Spleen (tissue), 11 donors: ENCODE measurements at regions not wholly inside any gene's neighbourhood (a gene's known extent, or its start where the extent isn't known, plus 50 kb on each side); places are given as distances from the start of the nearest gene placed in this dataset.

ENCODE experiments used
- DNase-seq: peaks from one replicate; pipeline ENCODE4 v3.0.0-alpha.2; 2020
- H3K27ac ChIP-seq, 8 donors: fragments of 200-600 bp; sonication (generic) in 7 of 8; 1 replicate in 4 of 8; 2 replicates in 4 of 8; pipeline versions ENCODE4 v1.5.0 to v1.8.0; 2016 to 2021; ENCODE audit warnings: inconsistent platforms in 4 of 8, mild to moderate bottlenecking in 4 of 8, moderate library complexity in 1 of 8
- H3K27me3 ChIP-seq, 7 donors: fragments of 200-600 bp; sonication (generic) in 6 of 7; replicated peaks in 1 of 7; 1 replicate in 4 of 7; 2 replicates in 3 of 7; pipeline versions ENCODE4 v1.5.0 to v1.8.0; 2016 to 2021; ENCODE audit warnings: inconsistent platforms in 3 of 7, mild to moderate bottlenecking in 1 of 7
- H3K36me3 ChIP-seq, 6 donors: fragments of 200-600 bp; sonication (generic) in 5 of 6; 1 replicate in 4 of 6; 2 replicates in 2 of 6; pipeline versions ENCODE4 v1.5.0 to v1.8.0; 2016 to 2021; ENCODE audit warnings: inconsistent platforms in 2 of 6
- H3K4me1 ChIP-seq, 6 donors: fragments of 200-600 bp; sonication (generic) in 5 of 6; 1 replicate in 3 of 6; 2 replicates in 3 of 6; pipeline versions ENCODE4 v1.5.0 to v1.8.0; 2016 to 2021; ENCODE audit warnings: inconsistent platforms in 3 of 6
- H3K4me3 ChIP-seq, 8 donors: fragments of 200-600 bp; sonication (generic) in 7 of 8; 1 replicate in 4 of 8; 2 replicates in 4 of 8; pipeline versions ENCODE4 v1.5.0 to v1.8.0; 2016 to 2021; ENCODE audit warnings: inconsistent platforms in 4 of 8, mild to moderate bottlenecking in 4 of 8, moderate library complexity in 2 of 8
- H3K9me3 ChIP-seq, 8 donors: fragments of 200-600 bp; sonication (generic) in 7 of 8; 1 replicate in 4 of 8; 2 replicates in 4 of 8; pipeline versions ENCODE4 v1.5.0 to v1.8.0; 2016 to 2021; ENCODE audit warnings: inconsistent platforms in 4 of 8
- CTCF ChIP-seq, 11 experiments: fragments of 200-600 bp in 7 of 11; fragments of 450-650 bp in 4 of 11; sonication (generic) in 4 of 11; IDR thresholded peaks in 8 of 11; conservative IDR thresholded peaks in 3 of 11; 1 replicate in 7 of 11; 2 replicates in 4 of 11; pipeline versions ENCODE4 v1.4.0 to v1.8.0; 2016 to 2021; ENCODE audit warnings: antibody characterized with exemption in 11 of 11, inconsistent platforms in 4 of 11, mild to moderate bottlenecking in 1 of 11
- POLR2A ChIP-seq, 3 donors: fragments of 450-650 bp; IDR thresholded peaks; one replicate each; pipeline ENCODE4 v1.5.1; 2017; ENCODE audit warnings: antibody characterized with exemption in 3 of 3, mild to moderate bottlenecking in 1 of 3
- POLR2AphosphoS5 ChIP-seq, 3 donors: sonication (generic); formaldehyde crosslinking; IDR thresholded peaks; one replicate each; pipeline ENCODE4 v1.5.1; 2017; ENCODE audit warnings: antibody characterized with exemption in 3 of 3
- WGBS, 5 donors: extraction: QIAGEN DNeasy Blood & Tissue Kit in 3 of 5; methylation state at CpG; one replicate each; pipeline versions ENCODE4 v1.1.5 to v1.1.7; 2013 to 2018; 5-methylcytosine and 5-hydroxymethylcytosine counted together
- intact Hi-C: fragments of 100-400 bp; cut with DNase I; formaldehyde crosslinking; loops from one replicate; pipeline ENCODE4 v1.15.0; 2023; ENCODE audit warnings: low total_unique reads
- donor health status: healthy with polysubstance abuse.
- donor health status: DM: no; HTN: no; CAD: no; lungs with moderate emphysema.
- donor health status: DM: no; HTN: no; CAD: no.
- donor health status: Bipolar disorder and iron deficiency.
- donor health status: healthy.
- donor health status: DM: no; HTN: no; CAD: no.
- donor health status: DM: yes; HTN: yes; CAD: no.

DNA sequence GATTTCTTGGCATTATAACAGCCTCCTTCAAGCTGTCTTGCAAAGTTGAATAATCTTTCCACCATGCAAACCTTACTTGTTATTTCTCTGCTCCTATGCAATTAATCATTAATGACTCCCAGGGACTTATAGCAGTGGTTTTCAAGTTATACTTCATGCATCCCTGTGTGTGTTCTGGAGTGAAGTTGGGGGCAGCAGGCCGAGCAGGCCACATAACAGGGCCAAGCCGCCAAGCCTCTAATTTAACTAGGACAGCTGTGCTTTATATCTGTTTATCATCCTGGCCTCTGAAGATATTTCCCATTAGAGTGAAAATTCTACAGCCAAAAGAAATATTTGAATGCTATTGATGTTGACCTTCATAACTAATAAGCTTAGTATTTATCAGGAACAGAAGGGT is 133.5 kb upstream of the PAK3 start:
- TF ChIP-seq POLR2AphosphoS5 (IDR thresholded peaks at IDR 0.05) = no peak
- TF ChIP-seq POLR2A (IDR thresholded peaks at IDR 0.05) = no peak
- no peak for TF ChIP-seq CTCF (IDR thresholded peaks at IDR 0.05 in 8 of 11, conservative IDR thresholded peaks at IDR 0.05 in 3 of 11)
- H3K27ac ChIP-seq = no peak overlapping the region
- intact Hi-C loops = no loop called here
- no peak for DNase-seq
- no peak overlapping the region for H3K4me3 ChIP-seq
- H3K36me3 ChIP-seq = no peaks in the 10 kb centered on the region
- H3K9me3 ChIP-seq = no peaks in the 10 kb centered on the region
- H3K27me3 ChIP-seq = no peaks in the 10 kb centered on the region
- WGBS, 5 donors = 67 to 92% (median 79%) methylated on average over 2 of the region's 2 CpGs
- H3K4me1 ChIP-seq = no peaks in the 10 kb centered on the region

DNA sequence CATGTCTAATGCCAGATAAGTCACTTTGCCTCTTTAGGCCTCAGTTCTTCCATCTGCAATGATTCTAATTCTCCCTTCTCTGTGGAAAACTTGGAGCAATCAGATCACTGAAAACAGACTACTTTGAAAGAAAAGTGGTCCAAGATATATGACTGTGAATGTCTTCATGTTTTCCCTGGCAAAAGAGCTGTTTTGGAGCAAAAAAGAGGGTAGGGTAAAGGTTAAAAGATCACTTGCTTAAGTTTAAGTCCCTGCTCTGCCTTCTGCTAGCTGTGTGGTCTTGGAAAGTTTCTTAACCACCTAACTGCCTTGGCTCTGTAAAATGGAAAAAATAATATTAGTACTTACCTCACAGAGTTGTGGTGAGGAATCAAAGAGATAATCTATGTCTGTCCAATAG is 140.3 kb upstream of the PAK3 start:
- Histone ChIP-seq H3K36me3 (no peaks in the 10 kb centered on the region), H3K4me3 (no peak overlapping the region), H3K4me1 (no peaks in the 10 kb centered on the region), H3K27ac (no peak overlapping the region), H3K9me3 (no peaks in the 10 kb centered on the region), H3K27me3 (no peaks in the 10 kb centered on the region)
- intact Hi-C loops = no loop called here
- TF ChIP-seq POLR2AphosphoS5 (IDR thresholded peaks at IDR 0.05) (no peak), CTCF (IDR thresholded peaks at IDR 0.05 in 8 of 11, conservative IDR thresholded peaks at IDR 0.05 in 3 of 11) (no peak), POLR2A (IDR thresholded peaks at IDR 0.05) (no peak)
- DNase-seq = no peak

GRCh38 chrX:110954428-110955100 is 141.4 kb upstream of the PAK3 start:
- H3K27me3 ChIP-seq = no peaks in the 10 kb centered on the region
- intact Hi-C loops = no loop called here
- H3K9me3 ChIP-seq = no peaks in the 10 kb centered on the region
- TF ChIP-seq POLR2AphosphoS5 (IDR thresholded peaks at IDR 0.05) (no peak), CTCF (IDR thresholded peaks at IDR 0.05 in 8 of 11, conservative IDR thresholded peaks at IDR 0.05 in 3 of 11) (no peak), POLR2A (IDR thresholded peaks at IDR 0.05) (no peak)
- DNase-seq = no peak
- no peak overlapping the region for H3K4me3 ChIP-seq
- H3K36me3 ChIP-seq = no peaks in the 10 kb centered on the region
- no peak overlapping the region for H3K27ac ChIP-seq
- no peaks in the 10 kb centered on the region for H3K4me1 ChIP-seq

GRCh38 chrX:110951472-110952269 is 144.3 kb upstream of the PAK3 start:
- TF ChIP-seq POLR2A (IDR thresholded peaks at IDR 0.05) (no peak), POLR2AphosphoS5 (IDR thresholded peaks at IDR 0.05) (no peak)
- no peaks in the 10 kb centered on the region for H3K4me1 ChIP-seq
- H3K9me3 ChIP-seq = no peaks in the 10 kb centered on the region
- intact Hi-C loops = no loop called here
- no peaks in the 10 kb centered on the region for H3K27me3 ChIP-seq
- no peaks in the 10 kb centered on the region for H3K36me3 ChIP-seq
- DNase-seq = no peak
- no peak overlapping the region for H3K4me3 ChIP-seq
- H3K27ac ChIP-seq = no peak overlapping the region
- WGBS, 5 donors = 59 to 86% (median 77%) methylated on average over 6 of the region's 6 CpGs
